GM19328 (cell line): ENCODE measurements at regions not wholly inside any gene's neighbourhood (a gene's known extent, or its start where the extent isn't known, plus 50 kb on each side); places are given as distances from the start of the nearest gene placed in this dataset.
A peak's percentile ranks its signal among the peaks of the same experiment; 100 is the strongest.

ENCODE experiments used
- ATAC-seq: cut with Tn5 transposase; IDR thresholded peaks from one replicate; pipeline ENCODE4 v1.9.1; 2021; ENCODE audit warnings: mild to moderate bottlenecking, moderate library complexity; ENCODE audit not compliant: unreplicated experiment

DNA sequence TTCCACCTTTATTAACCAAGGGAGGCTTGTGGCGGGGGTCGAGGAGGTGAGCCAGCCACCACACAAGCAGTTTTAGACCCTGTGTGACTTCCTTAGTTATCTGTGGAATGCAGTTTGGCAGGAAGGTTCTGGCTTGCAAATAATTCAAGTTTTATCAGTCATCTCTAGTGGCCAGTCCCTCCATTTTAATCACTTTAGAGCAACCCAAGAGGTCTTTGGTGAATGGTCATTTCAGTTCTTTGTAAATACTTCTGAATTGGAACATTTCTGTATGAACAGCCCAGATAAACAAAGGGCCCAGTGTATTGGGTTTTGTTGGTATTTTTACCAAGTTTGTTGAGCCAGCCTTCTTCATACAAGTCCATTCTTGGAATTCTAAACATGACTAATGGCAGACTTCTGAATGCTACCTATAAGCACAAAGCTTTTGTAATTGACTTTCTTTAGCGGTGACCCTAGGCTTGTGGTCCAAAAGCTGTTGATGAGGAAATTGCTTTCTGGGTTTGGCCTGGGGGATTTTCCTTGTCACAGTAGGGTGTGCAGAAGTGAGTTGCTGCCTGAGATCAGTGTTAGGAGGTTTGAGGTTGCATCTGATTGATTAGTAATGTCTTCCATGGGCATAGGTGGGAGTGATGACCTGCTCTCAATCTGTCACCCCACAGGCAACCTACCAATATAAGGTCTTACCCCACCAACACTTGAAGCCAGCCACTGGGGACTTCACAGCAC lies 193.3 kb upstream of the TOPAZ1 start:
- ATAC-seq: no peak

GRCh38 chr3:44048949-44049348 lies 192.7 kb upstream of the TOPAZ1 start:
- no peak for ATAC-seq

DNA sequence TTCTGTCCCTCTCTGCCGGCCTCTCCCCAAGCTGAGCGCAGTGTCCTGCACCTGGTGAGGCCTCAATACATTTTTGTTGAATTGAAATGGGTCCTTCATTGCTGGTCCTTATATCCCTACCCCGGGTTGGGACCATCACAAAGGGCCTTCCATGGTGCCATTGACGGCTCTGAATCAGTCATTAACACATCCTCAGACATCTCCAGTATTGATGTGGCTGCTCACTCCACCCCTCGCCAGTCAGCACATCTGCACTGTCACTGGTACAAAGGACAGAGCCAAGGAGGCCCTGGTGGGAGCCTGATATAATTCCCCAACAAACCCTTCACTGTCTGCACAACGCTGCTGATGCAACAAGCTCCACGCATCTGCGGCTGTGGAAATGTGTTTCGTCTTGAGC lies 191.6 kb upstream of the TOPAZ1 start:
- ATAC-seq: no peak

DNA sequence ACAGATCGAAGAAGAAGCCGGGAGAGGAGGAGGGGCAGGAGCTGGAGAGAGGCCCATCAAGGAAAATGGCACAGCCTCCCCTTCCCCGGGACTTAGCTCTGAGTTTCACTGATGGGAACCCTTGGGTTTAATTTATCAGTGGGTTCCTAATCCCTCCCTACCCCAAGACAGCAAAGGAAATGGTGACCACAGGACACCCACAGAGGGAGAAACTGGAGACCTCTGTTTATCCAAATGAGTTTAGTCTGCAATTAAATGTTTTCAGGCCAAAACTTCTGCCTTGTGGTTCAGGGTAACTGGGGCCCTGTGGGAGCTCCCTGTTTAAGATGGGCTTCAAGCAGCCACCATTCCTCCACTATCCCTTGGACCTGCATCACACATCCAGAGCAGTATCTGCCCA lies 190.8 kb upstream of the TOPAZ1 start:
- ATAC-seq: no peak

DNA sequence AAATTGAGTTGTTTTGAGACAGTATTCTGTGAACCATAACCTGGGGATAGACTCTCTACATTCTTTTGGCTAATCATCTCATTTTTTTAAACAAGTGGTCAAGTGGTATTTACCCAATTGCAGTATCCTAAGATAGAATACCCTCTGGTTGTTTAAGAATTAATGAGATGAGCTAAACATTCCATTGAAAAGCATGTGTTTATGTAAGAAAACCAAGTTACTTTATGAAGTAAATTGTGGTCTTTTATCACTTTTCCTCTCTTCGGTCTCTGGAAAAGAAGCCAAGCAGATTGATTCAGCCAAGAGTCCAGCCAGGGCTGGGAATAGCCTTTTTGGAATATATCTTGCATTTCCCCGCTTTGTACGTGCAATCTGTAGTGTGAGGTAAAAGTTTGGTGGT lies 185.7 kb upstream of the TOPAZ1 start:
- ATAC-seq: no peak

DNA sequence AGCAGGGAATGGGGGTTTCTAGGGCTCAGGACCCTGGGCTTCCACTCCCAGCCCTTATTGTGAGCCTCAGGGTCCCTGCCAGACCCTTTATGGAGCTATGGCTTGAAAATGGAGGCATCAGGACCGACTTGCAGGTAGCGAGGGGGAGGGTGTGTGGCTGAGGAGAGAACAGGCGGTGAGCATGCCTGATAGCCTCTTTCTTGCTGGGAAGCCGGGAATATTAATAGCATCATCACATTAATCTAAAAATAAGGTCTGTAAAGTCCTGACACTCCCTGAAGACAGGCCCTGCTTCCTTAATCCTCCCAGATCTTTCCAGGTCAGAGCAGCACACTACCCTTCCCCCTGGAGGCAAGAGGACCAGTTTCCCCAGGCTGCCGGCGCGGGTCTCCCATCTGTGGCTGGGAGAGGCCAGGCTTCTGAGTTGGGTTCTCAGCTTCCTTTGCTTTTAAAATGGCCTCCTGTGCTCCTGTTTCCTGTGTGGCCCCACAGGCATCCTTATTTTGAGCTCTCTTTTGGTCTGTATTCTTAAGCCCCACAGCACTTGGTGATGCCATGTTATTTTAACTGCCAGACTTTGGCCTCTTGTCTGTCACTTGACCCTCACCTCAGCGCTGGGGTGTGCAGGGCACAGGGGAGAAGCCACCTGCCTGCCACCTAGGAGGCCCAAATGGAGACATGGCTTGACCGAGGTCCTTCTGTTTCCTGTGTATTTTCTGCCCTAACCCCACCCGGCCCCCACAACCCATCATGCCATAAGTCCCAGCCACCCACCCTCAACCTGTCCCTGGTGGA lies 185.0 kb upstream of the TOPAZ1 start:
- no peak for ATAC-seq

DNA sequence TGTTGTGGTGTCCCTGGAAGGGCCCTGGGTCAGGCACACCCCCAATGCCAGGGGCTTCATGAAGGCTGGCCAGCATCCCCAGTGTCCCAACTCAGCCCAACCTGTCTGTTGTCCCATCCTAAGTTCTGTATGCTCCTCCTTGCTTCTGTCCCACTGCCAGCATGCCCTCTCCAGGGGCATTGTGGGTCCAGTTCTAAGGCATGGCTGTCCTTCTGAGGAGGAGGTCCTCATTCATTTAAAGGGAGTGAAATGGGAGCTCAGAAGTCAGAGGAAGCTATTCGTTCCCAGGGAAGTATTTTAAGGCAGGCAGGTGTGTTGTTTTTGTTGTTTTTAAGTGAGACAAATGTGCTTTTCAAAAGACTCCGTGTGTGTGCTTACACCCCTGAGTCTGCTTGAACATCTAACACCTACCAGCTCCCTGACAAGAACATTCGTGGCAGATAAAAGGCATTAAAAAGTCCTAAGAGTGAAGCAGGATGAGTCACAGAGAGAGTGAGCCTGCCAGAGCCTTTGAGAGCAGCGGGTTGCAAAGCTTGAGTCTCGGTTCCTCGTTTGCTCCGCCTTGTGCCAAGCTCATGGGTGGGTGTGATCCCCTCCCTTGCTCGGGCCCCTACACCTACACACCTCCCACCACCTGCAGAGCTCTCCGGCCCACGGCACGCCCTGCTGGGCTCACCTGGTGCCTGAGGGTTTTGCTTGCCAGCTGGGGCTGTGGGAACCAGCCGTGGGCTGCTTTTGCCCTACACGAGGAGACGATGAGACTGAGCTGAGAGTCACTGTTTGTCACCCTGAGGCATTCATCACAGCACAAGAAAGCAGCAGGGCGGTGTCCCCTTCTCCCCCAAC lies 183.4 kb upstream of the TOPAZ1 start:
- peak; percentile 87 for ATAC-seq

DNA sequence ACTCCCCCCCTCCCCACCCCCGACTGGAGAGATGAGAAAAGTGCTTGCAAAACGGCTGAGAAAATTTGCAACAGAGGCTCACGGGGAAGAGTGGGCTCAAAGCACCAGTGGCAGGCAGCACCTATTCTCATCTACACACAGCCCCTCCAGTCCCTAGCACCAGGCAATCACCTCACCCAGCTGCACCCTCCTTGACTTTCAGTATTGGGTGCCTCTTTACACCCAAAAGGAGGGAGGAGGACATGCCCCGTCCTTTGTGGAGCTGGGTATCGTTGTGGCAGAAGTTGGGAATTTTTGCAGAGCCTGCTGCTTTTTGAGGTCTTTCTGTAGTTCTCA lies 182.8 kb upstream of the TOPAZ1 start:
- ATAC-seq: peak; percentile 10

- ATAC-seq: no peak
Observed at GRCh38 chr3:44060164-44060563, 181.5 kb upstream of the TOPAZ1 start.

GRCh38 chr3:44061268-44061667 lies 180.4 kb upstream of the TOPAZ1 start:
- ATAC-seq: no peak

GRCh38 chr3:44061961-44062360 lies 179.7 kb upstream of the TOPAZ1 start:
- ATAC-seq: no peak

DNA sequence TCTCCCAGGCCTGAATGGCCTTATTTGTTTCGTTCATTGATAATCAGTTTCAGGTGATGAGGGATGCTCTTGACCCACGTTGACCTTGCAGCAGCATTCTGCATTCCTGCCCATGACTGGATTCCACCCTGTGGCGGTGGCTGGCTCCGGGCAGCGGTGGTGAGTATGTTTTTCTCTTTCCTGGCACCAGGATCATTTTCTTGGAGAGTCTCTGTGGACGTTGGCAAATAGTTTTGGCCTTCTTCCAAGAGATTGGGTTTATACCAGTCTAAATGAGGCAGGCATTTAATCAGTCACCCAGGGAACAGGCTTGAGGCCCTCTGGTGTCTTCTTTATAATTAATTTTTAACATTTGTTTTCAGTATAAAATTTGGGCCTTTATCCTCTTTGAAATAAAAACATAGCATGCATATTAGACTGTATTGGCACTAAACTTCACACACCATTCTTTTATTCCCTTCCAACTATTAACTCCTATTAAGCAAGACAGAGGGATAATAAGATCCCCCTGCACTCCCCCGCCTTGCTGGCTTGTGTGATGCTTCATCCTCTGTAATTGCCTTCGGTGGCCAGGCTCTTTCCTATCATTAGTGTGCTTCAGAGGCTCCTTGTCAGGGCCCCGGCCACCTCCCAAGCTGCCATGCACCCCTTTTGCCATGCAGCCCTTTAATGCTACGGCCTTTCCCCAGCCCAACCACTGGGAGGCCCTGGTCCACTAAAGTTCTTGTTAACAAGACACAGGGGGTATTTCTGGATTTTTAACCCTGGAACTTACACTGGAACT lies 176.2 kb upstream of the TOPAZ1 start:
- ATAC-seq: no peak

GRCh38 chr3:44066806-44067205 lies 174.9 kb upstream of the TOPAZ1 start:
- ATAC-seq: no peak

DNA sequence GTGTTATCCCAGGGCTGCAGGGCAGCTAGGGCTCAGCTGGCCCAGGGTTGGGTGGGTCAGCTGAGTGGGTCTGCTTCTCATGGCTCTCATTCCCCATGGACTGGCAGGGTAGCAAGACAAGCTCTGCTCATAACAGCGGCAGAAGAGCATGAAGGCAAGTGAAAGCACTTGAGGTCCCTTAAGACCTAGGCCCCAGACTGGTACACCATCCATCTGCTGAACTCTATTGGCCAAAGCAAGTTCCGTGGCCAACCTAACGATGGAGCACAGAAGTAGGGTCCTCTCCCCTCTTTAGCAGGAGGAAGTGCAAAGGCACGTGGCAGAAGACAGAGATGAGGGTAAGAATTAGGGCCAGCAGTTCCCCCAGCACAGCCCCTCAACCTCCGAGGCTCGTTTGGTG lies 174.3 kb upstream of the TOPAZ1 start:
- ATAC-seq: no peak

- ATAC-seq: no peak
Observed at GRCh38 chr3:44068753-44069152, 172.9 kb upstream of the TOPAZ1 start.

- ATAC-seq: no peak
Observed at GRCh38 chr3:44069276-44069675, 172.4 kb upstream of the TOPAZ1 start.

DNA sequence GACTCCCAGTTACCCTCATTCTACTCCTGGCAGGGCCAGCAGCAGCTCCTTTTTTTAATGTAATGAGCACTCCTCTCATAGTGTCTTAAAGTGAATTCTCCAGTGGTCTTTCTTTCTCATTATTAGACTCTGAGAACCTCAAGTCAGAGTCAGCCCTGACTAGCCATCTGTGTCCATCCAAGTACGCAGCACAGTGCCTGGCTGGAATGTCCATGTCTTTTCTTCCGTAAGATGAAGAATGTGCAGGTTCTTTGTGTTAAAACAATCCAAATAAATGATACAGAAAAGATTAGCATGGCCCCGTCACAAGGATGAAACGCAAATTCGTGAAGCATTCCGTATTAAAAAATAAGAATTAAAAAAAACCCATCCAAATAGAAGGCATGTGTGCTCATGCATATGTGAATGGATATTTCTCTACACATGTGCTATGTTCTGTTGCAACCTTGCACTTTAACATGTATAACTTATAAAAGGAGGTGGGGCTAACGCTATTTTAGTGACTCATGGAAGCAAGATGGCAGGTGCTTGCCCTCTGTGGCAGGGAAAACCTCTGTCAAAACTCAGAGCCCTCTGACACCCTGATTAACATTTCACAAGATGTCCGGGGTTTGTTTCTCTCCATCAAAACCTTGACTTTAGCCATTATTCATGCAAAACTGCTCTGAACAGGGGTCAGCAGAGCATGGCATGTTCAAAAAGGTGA lies 170.7 kb upstream of the TOPAZ1 start:
- no peak for ATAC-seq

- no peak for ATAC-seq
Observed at GRCh38 chr3:44072601-44073540, 168.8 kb upstream of the TOPAZ1 start.

GRCh38 chr3:44074181-44074580 lies 167.5 kb upstream of the TOPAZ1 start:
- no peak for ATAC-seq
